ENCODE measurements at regions not wholly inside any gene's neighbourhood (a gene's known extent, or its start where the extent isn't known, plus 50 kb on each side); places are given as distances from the start of the nearest gene placed in this dataset.

DNA sequence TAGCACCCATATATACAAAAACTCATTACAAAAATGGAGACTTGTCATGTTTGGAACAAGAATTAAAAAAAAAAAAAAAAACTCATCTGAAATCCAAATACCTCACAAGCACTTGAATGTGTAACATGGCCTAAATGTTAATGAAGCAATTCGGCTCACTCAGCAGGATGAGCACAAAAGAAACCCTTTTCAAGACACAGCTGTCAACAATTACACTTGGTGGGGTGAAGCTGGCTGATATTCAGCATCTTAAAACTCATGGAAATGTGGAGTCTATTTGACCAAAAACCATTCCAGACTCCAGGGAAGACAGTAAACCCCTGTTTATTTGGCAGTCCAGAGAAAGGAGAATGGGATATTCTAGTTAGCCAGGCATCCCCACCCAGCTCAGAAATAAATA is 205.4 kb upstream of the TSC22D2 start:
- TF ChIP-seq, protein P1, sequence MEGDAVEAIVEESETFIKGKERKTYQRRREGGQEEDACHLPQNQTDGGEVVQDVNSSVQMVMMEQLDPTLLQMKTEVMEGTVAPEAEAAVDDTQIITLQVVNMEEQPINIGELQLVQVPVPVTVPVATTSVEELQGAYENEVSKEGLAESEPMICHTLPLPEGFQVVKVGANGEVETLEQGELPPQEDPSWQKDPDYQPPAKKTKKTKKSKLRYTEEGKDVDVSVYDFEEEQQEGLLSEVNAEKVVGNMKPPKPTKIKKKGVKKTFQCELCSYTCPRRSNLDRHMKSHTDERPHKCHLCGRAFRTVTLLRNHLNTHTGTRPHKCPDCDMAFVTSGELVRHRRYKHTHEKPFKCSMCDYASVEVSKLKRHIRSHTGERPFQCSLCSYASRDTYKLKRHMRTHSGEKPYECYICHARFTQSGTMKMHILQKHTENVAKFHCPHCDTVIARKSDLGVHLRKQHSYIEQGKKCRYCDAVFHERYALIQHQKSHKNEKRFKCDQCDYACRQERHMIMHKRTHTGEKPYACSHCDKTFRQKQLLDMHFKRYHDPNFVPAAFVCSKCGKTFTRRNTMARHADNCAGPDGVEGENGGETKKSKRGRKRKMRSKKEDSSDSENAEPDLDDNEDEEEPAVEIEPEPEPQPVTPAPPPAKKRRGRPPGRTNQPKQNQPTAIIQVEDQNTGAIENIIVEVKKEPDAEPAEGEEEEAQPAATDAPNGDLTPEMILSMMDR (IDR thresholded peaks at IDR 0.05; ENCODE audit: borderline replicate concordance, control extremely low read depth, extremely low read depth, insufficient read depth, missing control alignments), result no peak
- in situ Hi-C loops (cut with MboI; ENCODE audit: low sequenced_read_pairs, unreplicated experiment), result loop anchor here (25.0 kb wide), 1 partner anchor 690 kb away; no protein-coding TSS in a partner anchor
- no peak for DNase-seq (ENCODE audit: low spot score)

DNA sequence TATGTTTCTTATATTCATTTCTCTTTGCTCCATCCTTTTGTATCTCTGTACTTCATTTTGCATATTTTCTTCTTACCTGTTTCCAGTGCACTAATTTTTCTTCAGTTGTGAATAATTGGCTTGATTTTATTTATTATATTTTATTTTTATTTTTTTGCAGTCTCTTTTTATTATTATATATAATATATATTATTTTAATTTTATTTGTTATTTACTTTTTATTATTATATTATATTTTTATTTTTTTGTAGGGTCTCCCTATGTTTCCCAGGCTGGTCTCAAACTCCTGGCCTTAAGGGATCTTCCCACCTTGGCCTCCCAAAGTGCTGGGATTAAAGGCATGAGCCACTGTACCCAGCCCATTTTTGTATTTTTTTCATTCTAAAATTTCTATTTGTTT is 213.1 kb upstream of the TSC22D2 start:
- DNase-seq (ENCODE audit: low spot score), result no peak
- TF ChIP-seq, protein P1 (IDR thresholded peaks at IDR 0.05; ENCODE audit: borderline replicate concordance, control extremely low read depth, extremely low read depth, insufficient read depth, missing control alignments), result no peak
- in situ Hi-C loops (cut with MboI; ENCODE audit: low sequenced_read_pairs, unreplicated experiment), result no loop called here

DNA sequence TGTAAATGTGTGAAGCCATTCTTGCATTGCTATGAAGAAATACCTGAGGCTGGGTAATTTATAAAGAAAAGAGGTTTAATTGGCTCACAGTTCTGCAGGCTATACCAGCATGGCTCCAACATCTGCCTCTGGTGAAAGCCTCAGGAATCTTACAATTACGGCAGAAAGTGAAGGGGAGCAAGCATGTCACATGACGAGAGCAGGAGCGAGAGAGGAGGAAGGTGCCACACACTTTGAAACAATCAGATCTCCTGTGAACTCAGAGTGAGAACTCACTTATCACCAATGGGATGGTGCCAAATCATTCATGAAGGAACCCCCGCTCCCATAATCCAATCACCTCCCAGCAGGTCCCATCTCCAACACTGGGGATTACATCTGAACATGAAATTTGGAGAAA is 213.6 kb upstream of the TSC22D2 start:
- TF ChIP-seq, protein P1 (IDR thresholded peaks at IDR 0.05; ENCODE audit: borderline replicate concordance, control extremely low read depth, extremely low read depth, insufficient read depth, missing control alignments), result no peak
- no peak for DNase-seq (ENCODE audit: low spot score)
- in situ Hi-C loops (cut with MboI; ENCODE audit: low sequenced_read_pairs, unreplicated experiment), result no loop called here

DNA sequence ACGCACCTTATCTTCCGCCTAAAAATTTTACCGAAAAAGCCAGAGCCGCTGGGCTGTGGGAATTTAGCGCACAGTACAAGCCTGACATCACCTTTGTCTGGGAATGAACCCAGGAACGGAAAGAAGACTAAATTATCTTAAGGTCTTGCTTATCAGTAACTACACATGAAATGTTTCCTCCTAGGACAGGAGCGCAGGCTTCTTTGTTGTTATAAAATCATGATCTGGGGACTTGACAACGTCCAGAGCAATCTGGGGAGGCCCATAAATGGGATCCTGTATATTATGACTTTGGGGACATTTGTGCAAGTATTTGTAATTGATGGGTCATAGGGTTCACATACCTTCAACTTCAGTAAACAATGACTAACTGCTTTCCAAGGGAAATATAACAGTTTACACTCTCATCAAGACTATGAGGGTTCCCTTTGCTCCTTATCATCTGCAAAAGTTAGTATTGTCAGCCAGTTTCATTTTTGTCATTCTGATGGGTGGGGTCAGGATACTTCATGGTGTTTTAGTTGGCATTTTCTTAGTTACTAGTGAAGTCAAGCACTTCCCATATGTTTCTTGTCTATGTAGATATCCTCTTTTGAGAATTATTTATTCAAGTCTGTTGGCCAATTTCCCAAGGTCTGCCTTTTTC is 213.9 kb upstream of the PFN2 start:
- in situ Hi-C loops (cut with MboI; ENCODE audit: low sequenced_read_pairs, unreplicated experiment), result loop anchor here (10.0 kb wide), 1 partner anchor 210 kb away; the partner anchor contains the start of gene PFN2
- no peak for DNase-seq (ENCODE audit: low spot score)
- TF ChIP-seq, protein P1 (IDR thresholded peaks at IDR 0.05; ENCODE audit: borderline replicate concordance, control extremely low read depth, extremely low read depth, insufficient read depth, missing control alignments), result no peak

DNA sequence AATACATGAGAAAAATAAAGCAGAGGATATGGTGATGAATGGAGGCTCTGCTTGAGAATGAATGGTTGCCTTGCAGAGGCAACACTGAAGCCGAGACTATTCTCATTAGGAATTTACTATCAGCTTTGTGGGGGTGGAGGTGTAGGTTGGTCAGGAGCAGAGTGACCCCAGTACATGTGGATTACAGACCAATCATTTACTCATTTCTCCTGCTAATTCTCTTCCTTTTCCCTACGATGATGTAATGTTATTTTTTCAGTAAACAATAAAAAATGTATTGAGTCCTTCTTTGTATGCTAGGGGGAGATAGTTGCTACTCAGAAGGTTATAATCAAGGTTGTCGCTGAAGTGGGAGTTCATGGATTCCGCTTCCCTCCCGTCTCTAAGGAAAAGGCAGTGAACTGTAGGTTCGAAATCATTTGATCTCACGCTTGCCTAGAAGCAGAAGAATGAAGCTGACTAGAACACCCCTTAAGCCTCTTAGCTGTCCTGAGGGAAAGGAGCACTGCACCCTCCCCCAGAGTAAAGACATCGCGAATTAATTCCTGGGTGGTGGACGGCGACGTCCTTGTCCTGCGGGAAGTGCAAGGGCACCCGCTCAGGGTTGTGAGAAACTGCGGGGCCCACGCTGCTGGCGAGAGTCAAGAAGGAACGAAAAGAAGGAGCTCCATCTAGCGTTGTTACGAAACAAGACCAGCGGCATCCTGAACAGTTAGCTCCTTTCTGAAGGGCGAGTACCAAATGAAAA is 213.2 kb upstream of the PFN2 start:
- TF ChIP-seq, protein P1 (IDR thresholded peaks at IDR 0.05; ENCODE audit: borderline replicate concordance, control extremely low read depth, extremely low read depth, insufficient read depth, missing control alignments), result peak; percentile 67
- in situ Hi-C loops (cut with MboI; ENCODE audit: low sequenced_read_pairs, unreplicated experiment), result loop anchor here (10.0 kb wide), 1 partner anchor 209 kb away; the partner anchor contains the start of gene PFN2
- peak; percentile 64 for DNase-seq (ENCODE audit: low spot score)

DNA sequence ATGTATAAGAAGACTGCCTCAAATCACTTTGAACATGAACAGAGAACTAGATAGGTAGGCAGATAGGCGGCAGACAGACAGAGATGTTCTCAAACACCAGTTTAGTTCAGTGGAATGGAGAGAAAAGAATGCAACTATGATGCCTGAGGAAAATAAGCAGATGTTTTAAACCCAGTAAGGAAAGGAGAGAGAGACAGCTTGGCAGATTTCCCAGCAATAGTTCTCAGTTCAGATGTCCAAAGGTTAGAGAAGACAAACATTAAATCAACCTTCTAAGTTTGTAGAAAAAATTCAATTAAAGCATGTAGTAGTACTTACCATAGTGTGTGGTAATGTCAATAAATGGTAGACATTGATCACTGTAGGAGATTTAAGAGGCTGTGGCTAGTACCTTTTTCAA is 209.6 kb upstream of the PFN2 start:
- TF ChIP-seq, protein P1 (IDR thresholded peaks at IDR 0.05; ENCODE audit: borderline replicate concordance, control extremely low read depth, extremely low read depth, insufficient read depth, missing control alignments), result no peak
- no peak for DNase-seq (ENCODE audit: low spot score)
- in situ Hi-C loops (cut with MboI; ENCODE audit: low sequenced_read_pairs, unreplicated experiment), result loop anchor here (10.0 kb wide), 1 partner anchor 206 kb away; the partner anchor contains the start of gene PFN2

All from GM13976 (cell line).